HPDE6-E6E7 (cell line): ENCODE measurements at regions not wholly inside any gene's neighbourhood (a gene's known extent, or its start where the extent isn't known, plus 50 kb on each side); places are given as distances from the start of the nearest gene placed in this dataset.
A peak's percentile ranks its signal among the peaks of the same experiment; 100 is the strongest.
"Not testable (repeated sequence)": the region's sequence is repeated elsewhere in the genome, so short reads cannot be mapped to it uniquely, and the experiment has no call there.

ENCODE experiments used
- DNase-seq: peaks from one replicate; pipeline ENCODE4 v3.0.0; 2011; ENCODE audit warnings: missing footprints; ENCODE audit errors: extremely low spot score

- no peak for DNase-seq
Measured at GRCh38 chr13:74248477-74248876, 114.3 kb upstream of the KLF12 start.

GRCh38 chr13:74246487-74246886, 112.3 kb upstream of the KLF12 start:
- DNase-seq = no peak

- no peak for DNase-seq
Measured at GRCh38 chr13:74243637-74244526, 109.7 kb upstream of the KLF12 start.

GRCh38 chr13:74241343-74241742, 107.1 kb upstream of the KLF12 start:
- not testable (repeated sequence) for DNase-seq

GRCh38 chr13:74230984-74231501, 96.8 kb upstream of the KLF12 start:
- DNase-seq = no peak

- DNase-seq = no peak
Measured at GRCh38 chr13:74229242-74229641, 95.0 kb upstream of the KLF12 start.

GRCh38 chr13:74227476-74228158, 93.4 kb upstream of the KLF12 start:
- no peak for DNase-seq

- DNase-seq = no peak
Measured at GRCh38 chr13:74226791-74227475, 92.7 kb upstream of the KLF12 start.

GRCh38 chr13:74221752-74222151, 87.5 kb upstream of the KLF12 start:
- DNase-seq = no peak

- DNase-seq = no peak
Measured at GRCh38 chr13:74219566-74219965, 85.4 kb upstream of the KLF12 start.

- DNase-seq = peak; percentile 7
Measured at GRCh38 chr13:74218291-74218690, 84.1 kb upstream of the KLF12 start.

- DNase-seq = no peak
Measured at GRCh38 chr13:74217811-74218210, 83.6 kb upstream of the KLF12 start.

- DNase-seq = no peak
Measured at GRCh38 chr13:74215420-74215819, 81.2 kb upstream of the KLF12 start.

GRCh38 chr13:74214321-74214720, 80.1 kb upstream of the KLF12 start:
- DNase-seq = no peak

- peak; percentile 31 for DNase-seq
Measured at GRCh38 chr13:74210693-74211393, 76.6 kb upstream of the KLF12 start.

GRCh38 chr13:74206855-74207254, 72.7 kb upstream of the KLF12 start:
- no peak for DNase-seq

GRCh38 chr13:74206061-74206561, 71.9 kb upstream of the KLF12 start:
- DNase-seq = no peak

GRCh38 chr13:74205313-74205690, 71.1 kb upstream of the KLF12 start:
- DNase-seq = no peak

- DNase-seq = no peak
Measured at GRCh38 chr13:74204602-74205312, 70.6 kb upstream of the KLF12 start.

- DNase-seq = no peak
Measured at GRCh38 chr13:74203576-74203975, 69.4 kb upstream of the KLF12 start.
